ENCODE measurements at regions not wholly inside any gene's neighbourhood (a gene's known extent, or its start where the extent isn't known, plus 50 kb on each side); places are given as distances from the start of the nearest gene placed in this dataset.

- H3K36me3 Mint-ChIP-seq (ENCODE audit: low read depth): no peaks in the 10 kb centered on the region
- H3K9me3 Mint-ChIP-seq: no peaks in the 10 kb centered on the region
- no peaks in the 10 kb centered on the region for H3K27me3 Mint-ChIP-seq (ENCODE audit: low read depth)
- H3K4me1 Mint-ChIP-seq: no peaks in the 10 kb centered on the region
- no peak overlapping the region for H3K27ac Mint-ChIP-seq
- H3K4me3 Mint-ChIP-seq: no peak overlapping the region
- TF ChIP-seq, protein P1, sequence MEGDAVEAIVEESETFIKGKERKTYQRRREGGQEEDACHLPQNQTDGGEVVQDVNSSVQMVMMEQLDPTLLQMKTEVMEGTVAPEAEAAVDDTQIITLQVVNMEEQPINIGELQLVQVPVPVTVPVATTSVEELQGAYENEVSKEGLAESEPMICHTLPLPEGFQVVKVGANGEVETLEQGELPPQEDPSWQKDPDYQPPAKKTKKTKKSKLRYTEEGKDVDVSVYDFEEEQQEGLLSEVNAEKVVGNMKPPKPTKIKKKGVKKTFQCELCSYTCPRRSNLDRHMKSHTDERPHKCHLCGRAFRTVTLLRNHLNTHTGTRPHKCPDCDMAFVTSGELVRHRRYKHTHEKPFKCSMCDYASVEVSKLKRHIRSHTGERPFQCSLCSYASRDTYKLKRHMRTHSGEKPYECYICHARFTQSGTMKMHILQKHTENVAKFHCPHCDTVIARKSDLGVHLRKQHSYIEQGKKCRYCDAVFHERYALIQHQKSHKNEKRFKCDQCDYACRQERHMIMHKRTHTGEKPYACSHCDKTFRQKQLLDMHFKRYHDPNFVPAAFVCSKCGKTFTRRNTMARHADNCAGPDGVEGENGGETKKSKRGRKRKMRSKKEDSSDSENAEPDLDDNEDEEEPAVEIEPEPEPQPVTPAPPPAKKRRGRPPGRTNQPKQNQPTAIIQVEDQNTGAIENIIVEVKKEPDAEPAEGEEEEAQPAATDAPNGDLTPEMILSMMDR (IDR thresholded peaks at IDR 0.05; ENCODE audit: unreplicated experiment in 3 of 3): no peak
Measured at GRCh38 chr9:82091610-82092009, 103.0 kb downstream of the SPATA31D1 start.

GRCh38 chr9:82101475-82101874, 112.9 kb downstream of the SPATA31D1 start:
- Mint-ChIP-seq H3K4me3 (no peak overlapping the region), H3K27me3 (ENCODE audit: low read depth) (no peaks in the 10 kb centered on the region), H3K4me1 (no peaks in the 10 kb centered on the region), H3K9me3 (peaks cover 45% of the 10 kb centered on the region), H3K36me3 (ENCODE audit: low read depth) (peaks cover 15% of the 10 kb centered on the region), H3K27ac (no peak overlapping the region)
- TF ChIP-seq, protein P1 (IDR thresholded peaks at IDR 0.05; ENCODE audit: unreplicated experiment in 3 of 3): no peak

GRCh38 chr9:82104252-82104651, 115.7 kb downstream of the SPATA31D1 start:
- peaks cover 12% of the 10 kb centered on the region for H3K4me1 Mint-ChIP-seq
- H3K4me3 Mint-ChIP-seq: no peak overlapping the region
- no peak overlapping the region for H3K27ac Mint-ChIP-seq
- H3K9me3 Mint-ChIP-seq: peaks cover 23% of the 10 kb centered on the region
- TF ChIP-seq, protein P1 (IDR thresholded peaks at IDR 0.05; ENCODE audit: unreplicated experiment in 3 of 3): no peak
- H3K27me3 Mint-ChIP-seq (ENCODE audit: low read depth): no peaks in the 10 kb centered on the region
- H3K36me3 Mint-ChIP-seq (ENCODE audit: low read depth): peaks cover 9% of the 10 kb centered on the region

GRCh38 chr9:82105729-82106128, 117.2 kb downstream of the SPATA31D1 start:
- TF ChIP-seq, protein P1 (IDR thresholded peaks at IDR 0.05; ENCODE audit: unreplicated experiment in 3 of 3): no peak
- Mint-ChIP-seq H3K27me3 (ENCODE audit: low read depth) (no peaks in the 10 kb centered on the region), H3K27ac (no peak overlapping the region), H3K36me3 (ENCODE audit: low read depth) (peaks cover 3% of the 10 kb centered on the region), H3K9me3 (peaks cover 10% of the 10 kb centered on the region), H3K4me1 (peaks cover 21% of the 10 kb centered on the region), H3K4me3 (no peak overlapping the region)

- H3K4me1 Mint-ChIP-seq: peaks cover 26% of the 10 kb centered on the region
- TF ChIP-seq, protein P1 (IDR thresholded peaks at IDR 0.05; ENCODE audit: unreplicated experiment in 3 of 3): no peak
- H3K27ac Mint-ChIP-seq: no peak overlapping the region
- H3K27me3 Mint-ChIP-seq (ENCODE audit: low read depth): no peaks in the 10 kb centered on the region
- H3K4me3 Mint-ChIP-seq: no peak overlapping the region
- peaks cover 3% of the 10 kb centered on the region for H3K9me3 Mint-ChIP-seq
- no peaks in the 10 kb centered on the region for H3K36me3 Mint-ChIP-seq (ENCODE audit: low read depth)
Measured at GRCh38 chr9:82106536-82106935, 118.0 kb downstream of the SPATA31D1 start.

GRCh38 chr9:82108474-82108873, 119.9 kb downstream of the SPATA31D1 start:
- Mint-ChIP-seq H3K27me3 (ENCODE audit: low read depth) (no peaks in the 10 kb centered on the region), H3K27ac (peak overlapping the region in 1 of 3 experiments; percentile 66), H3K36me3 (ENCODE audit: low read depth) (no peaks in the 10 kb centered on the region), H3K4me1 (peaks cover 35% of the 10 kb centered on the region), H3K9me3 (no peaks in the 10 kb centered on the region), H3K4me3 (no peak overlapping the region)
- TF ChIP-seq, protein P1 (IDR thresholded peaks at IDR 0.05; ENCODE audit: unreplicated experiment in 3 of 3): no peak

Measured in nephron (organoid).